Activated T-cell treated with anti-CD3 and anti-CD28 coated beads for 24 hours (primary cell): ENCODE measurements at regions not wholly inside any gene's neighbourhood (a gene's known extent, or its start where the extent isn't known, plus 50 kb on each side); places are given as distances from the start of the nearest gene placed in this dataset.

Experiments
- DNase-seq: peaks from one replicate; pipeline ENCODE4 v3.0.0-alpha.2; 2020; ENCODE audit warnings: low read depth

DNA sequence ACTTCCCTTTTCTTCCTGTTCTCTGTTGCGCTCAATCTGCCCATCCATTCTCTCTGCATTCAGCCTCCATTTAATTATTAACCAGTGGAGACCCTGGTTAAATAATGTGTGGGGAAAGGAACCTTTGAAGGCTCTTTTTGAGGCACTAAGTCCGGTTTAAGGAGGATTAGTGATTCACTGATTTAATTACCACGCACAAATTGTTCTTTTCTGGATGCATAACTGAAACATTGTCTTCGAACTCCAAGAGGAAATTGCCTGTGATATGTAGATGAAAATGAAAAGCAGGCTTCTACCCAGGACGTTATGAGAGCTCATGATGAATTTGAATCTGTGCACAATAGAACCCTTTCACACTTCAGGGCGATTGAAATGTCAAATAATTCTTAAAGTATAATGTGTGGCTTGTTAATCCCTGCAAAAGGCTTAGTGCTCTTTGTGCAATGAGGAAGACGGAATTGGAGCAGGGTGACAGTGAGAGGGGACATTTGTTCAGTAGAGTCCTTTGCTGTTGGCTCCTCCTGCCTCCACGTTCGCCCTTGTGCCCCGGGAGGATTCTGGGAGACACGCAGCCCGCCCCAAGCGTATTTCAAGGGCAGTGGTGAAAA is 51.1 kb upstream of the ZNF236 start:
- DNase-seq: no peak

DNA sequence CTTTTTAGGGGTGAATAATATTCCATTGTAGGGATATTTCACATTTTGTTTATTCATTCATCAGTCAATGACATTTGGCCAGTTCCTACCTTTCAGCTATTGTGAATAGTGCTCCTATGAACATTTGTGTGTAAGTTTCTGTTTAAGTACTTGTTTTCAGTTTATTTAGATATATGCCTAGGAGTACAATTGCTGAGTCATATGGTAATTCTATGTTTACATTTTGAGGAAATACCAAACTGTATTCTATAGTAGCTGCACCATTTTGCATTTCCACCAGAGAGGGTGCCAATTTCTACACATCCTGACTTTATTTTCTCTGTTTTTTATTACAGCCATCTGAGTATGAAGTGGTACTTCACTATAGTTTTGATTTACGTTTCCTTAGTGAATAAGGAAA is 54.4 kb upstream of the ZNF236 start:
- DNase-seq: no peak

DNA sequence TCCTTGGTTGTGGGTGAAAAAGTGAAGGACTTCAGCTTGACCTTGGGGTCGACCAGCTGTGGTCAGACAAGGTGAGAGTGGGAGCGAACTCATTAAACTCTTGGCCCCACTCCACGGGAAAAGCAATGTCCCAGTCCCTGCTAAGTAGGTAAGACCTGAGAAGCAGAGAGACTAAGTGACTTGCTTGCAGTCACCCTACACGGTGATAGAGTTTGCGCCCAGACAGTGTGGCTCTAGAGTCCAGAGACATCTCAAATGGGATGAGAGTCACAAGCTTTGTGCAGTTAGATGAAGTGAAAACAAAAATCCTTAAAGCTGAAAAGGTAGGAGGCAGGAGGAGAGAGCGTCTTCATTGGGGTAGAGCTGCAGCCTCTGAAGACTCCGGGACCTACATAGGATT is 55.9 kb upstream of the ZNF236 start:
- no peak for DNase-seq

DNA sequence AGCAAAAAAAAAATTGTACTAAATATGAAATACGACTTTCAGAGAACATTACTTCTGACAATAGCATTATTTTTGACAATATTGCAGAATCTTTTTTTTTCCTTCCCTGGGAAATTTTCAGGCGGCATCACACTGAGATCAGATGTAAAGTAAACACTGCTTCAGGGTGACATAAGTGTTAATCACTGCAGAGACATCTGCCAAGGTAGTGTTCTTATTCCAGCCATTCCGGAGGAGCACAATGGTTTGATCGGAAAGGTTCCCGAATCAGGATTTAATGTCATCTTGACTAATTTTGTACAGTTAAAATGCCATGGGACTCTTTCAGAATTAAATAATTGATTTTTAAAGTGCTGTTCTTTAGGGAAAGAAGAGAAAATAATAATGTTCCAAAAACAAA is 56.7 kb upstream of the ZNF236 start:
- DNase-seq: no peak

DNA sequence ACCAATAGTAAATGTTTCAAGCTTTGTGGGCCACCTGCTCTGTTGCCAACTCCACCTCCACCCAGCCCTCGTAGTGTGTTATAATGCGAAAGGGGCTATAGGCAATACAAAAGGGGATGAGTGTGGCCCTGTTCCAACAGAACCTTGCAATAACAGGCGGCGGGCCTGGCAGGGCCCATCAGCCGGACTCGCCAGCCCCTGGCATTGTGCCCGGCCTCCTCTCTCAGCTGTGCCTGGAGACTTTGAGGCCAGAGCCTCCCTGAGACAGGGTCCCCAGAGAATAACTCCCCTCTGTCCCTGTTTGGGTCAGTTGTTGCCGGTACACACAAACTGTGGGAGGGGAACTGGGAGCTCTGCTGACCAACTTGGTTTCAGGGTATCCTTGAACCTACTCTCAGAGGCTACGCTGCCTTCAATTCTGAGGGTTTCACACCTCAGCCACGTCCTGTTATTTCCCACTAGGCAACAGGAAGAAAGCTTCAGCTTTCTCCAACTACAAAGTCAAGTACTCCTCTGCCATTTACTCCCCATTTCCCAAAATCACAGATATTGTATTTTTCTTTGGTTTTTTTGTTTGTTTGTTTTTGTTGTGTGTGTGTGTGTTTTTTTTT is 58.0 kb upstream of the ZNF236 start:
- DNase-seq: no peak

DNA sequence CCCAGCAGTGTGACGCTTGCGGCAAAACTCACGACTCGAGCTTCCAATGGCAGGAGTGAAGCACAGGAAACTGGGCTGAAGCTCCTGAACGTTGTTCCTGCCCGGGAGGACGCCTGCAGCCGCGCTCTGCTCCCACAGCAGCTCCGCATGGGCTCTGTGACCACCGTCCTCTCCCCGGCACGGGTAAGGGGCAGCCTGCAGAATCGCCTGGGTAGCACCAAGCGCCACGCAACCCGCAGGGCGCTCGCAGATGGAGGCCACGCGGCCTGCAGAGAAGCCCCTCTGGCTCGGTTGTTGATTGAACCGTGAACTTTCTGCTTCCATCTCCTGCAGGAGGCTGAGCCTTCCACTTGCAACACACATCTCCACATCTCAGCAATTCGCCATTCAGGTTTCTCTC is 63.3 kb upstream of the ZNF236 start:
- DNase-seq: no peak

DNA sequence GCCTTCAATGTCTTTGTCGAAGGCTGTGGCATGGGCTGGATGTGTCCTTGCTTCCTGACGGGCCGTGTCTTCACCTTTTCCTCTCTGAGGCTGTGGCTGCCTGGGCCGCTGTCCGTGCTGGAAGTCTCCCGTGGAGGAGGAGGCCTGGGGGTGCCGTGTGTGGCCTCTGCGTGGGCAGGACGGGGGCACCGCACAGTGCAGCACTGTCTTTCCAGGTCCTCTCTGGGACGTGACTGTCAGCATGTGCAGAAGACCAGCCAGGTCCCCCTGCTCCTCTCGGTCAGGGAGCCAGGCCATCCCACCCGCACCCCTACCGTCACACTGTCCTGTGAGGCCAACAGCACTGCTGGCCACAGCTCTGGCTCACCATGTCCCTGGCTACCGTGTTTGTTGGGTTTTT is 64.4 kb upstream of the ZNF236 start:
- DNase-seq: no peak

DNA sequence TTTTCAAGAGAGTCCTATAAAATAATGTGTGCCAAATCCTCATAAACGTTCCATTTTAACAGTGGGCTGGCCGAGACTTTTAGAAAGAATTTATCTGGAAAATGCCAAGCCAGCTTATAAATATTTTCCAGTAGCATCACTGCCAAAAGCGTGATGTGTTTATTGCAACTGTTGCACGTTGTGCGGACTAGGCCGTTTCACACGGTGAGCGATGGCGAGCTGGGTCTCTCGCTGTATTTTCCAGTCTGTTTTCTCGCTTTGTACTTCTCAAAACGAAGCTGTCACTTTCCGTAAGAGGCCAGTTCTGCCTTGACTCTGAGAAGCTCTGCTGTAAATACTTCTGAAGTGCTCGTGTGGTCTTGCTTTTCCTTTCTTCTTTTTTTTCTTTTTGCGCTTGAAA is 65.0 kb upstream of the ZNF236 start:
- DNase-seq: no peak

DNA sequence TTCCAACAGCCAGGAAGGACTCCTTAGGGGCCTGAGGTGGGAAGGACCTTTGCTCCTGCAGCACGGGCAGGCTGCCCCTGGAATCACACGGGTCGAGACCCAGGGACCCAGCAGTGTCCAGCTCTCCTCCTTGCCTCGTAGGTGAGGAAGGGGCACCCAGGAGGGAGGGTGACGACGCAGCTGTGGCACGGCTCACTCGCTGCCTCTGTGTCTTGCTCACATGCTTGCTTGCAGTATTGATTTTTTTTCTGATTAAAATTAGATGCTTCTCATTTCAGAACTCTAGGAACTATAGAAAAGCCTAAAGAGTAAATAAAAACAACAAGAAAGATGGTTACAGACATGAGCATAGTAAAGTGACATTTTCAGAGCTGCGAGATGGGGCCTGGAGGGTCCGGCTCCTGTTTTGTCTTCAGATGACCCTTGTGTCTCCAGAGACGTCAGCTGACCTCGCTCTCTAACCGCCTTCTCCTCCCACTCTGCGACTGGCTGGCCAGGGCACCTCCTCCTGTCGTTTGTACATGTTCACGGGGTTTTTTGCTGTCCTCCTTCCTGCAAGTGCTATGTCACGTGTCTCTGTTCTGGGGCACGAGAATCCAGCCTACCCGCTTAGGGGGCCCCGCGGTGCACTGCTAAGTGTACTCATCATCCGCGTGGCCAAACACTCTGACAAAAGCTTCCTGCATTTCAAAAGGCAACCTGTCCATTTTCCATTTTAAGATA is 65.7 kb upstream of the ZNF236 start:
- no peak for DNase-seq

DNA sequence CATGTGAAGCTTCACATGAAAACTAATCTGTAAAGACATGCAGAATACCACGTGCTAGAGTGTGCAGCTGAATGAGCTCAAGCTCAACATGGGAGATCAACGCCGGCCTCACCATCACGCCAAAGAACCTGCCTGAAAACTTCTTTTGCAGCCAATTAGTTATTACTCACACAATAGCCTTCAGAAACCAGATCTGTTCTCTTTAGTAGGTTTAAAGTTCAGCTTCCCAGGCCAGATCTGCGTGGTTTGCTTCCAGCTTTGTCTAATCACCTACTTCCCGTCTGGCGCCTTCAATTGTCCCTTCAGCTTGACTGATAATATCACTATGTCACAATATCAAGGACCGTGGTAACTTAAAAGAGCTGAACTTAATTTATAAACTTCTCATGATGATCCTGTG is 68.0 kb upstream of the ZNF236 start:
- no peak for DNase-seq

DNA sequence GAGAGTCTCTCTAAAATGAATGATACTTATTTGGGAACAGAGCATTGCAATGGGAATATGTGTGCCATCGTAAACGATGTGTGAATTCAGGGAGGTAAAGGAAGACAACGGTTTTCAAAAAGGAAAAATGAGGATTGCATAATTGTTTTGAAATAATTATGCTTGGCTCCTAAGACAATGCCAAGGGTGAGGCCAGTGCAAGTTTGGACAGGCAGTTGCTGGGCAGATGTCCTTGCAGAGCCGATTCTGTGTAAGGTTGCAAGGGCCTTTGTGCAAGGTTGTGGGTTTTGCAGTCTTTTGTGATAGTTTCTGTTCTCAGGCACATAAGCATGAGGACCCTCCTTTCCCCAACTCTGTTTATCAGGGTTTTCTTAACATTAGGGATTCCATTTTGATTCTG is 70.0 kb upstream of the ZNF236 start:
- DNase-seq: no peak

DNA sequence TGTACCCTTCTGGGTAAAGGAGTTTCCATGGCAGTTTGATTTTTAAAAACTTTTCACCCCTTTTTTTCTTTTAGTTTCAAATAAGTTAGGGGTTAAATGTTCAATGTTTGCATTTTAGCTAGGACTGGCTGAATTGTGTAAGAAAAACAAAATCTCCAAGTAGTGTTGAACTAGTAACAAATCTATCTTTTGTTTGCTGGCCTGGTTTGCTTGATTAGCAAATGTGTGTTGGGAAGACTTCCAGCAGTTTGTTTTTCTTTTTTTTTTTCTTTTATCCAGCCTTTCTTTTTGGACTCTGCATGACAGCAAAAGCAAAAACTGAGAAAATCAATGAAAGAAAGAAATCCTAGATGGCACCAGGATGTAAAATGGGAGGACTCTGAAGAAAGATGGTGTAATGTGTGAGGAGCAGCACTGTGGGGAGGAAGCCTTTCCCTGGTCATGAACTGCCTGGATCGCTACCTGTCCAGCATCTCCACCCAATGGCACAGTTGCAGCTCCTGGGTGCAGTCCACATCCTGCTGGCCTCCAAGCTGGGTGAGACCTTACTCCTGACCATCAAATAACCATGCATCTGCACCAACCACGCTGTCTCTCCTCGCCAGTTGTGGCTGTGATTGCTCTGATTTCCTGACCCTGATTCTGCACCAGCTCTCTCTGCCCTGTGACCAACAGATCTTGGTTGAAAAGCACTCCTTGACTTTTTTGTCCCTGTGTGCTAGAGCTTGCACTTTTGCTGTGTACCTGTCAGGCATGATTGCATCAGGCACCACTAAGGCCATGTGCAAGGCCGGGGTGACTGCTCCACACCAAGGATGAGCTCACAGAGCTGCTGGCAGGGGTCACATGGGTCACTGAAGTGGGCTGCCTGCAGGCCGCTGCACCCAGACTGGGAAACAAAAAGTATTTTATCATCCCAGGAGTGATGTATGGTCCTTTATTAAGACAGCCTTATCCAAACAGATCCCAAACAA is 71.2 kb upstream of the ZNF236 start:
- no peak for DNase-seq

DNA sequence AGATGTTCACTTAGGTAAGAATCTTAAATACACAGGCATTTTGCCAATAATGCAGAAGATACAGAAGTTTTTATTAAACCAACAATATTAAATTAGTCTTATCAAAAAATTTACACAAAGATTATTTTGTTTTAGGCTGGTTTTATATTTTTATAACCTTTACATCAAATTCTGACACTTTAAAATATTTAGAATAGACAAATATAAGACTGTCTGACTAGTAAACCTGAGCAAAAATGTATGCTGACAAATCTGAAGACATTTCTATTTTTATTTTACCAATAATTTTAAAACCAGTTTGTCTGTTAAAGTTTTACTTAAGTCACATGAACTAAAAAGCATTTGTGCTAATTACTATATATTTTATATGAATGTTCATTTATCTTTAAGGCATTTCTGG is 72.1 kb upstream of the ZNF236 start:
- no peak for DNase-seq

DNA sequence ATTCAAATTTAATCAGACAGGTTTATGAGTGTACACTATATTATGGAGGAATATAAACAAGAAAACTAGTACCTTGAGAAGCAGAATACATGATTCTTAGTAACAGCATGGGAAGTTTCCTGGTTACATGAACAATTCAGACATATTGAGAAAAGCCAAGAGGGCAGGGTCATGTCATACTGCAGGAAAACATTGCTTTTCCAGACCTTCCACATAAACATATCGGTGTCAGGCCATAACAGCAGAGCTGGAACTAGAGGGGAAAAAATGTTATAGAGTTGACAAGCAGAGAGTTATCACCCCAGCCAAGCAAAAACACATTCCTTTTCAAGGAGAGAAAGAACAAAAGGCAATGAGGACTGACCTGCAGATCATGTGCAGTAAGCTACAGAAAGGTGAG is 74.7 kb upstream of the ZNF236 start:
- DNase-seq: no peak

DNA sequence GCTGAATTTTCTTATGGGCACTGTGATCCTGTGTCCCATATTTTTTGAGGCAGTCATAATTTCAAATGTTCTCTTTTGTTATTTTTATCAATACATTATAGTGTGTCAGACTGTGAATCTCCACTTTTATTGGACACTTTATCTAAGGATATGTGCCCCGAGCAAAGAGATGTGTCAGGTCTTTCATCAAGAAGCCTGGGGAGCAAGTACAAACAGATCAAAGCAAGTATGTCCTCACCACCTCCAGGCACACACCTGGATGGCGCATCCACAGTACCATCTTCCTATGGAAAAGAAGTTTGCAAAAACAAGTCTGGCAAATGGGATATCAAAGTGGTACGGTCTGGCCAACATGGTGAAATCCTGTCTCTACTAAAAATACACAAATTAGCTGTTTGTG is 81.0 kb upstream of the ZNF236 start:
- DNase-seq: no peak

DNA sequence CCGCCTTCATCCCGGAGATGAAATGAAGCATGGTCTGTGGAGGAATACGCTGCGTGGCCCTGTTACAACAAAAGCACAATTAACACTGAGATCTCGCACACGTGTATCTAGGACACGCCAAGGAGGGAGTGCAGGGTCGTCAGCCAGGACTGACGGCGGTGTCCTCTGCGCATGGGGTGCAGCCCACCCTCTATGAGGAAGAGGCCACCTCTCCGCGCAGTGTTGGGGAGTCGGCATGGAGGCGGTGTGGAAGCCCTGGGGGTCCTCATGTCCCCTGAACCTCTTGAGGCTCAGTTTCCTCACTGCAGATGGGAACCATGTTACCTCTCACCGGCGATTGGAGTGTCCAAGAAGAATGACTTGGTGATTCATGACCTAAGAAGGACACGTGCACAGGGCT is 86.0 kb upstream of the ZNF236 start:
- DNase-seq: no peak

DNA sequence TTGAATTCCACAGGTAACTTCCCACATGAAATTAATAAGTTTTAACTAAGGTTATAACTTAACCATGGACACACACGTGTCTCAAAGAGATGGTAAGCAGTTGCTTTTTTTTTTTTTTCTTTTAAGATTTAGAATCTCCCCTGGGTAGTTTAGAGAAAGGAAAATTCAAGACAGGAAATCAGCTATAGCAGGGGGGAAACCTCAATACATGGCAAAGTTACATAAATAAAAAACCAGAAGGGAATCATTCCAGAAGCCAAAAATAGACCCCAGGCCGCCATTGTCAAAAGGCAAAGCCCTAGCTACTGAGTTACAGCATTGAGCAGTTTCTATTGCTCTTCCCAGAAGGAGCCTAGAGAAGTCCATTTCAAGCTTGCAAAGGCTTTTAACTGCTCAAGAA is 91.5 kb upstream of the ZNF236 start:
- DNase-seq: no peak

DNA sequence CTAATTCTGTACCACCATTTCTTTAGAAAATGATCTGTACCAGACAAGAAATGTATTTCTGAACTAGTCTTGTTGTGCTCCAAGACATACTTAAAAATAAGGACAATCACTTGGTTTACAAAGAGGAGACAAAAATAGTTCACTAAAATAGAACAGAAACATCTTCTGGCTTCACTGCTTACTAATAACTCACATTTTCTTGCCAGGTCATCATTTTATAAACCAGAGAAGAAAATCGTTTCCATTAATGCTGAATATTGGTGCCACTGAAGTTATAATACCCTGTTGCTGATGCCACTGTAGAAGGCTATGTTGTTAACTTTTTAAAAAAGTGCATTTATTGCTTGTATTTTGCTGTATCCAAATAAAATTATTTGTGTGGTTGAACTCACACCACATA is 94.8 kb upstream of the ZNF236 start:
- DNase-seq: no peak

DNA sequence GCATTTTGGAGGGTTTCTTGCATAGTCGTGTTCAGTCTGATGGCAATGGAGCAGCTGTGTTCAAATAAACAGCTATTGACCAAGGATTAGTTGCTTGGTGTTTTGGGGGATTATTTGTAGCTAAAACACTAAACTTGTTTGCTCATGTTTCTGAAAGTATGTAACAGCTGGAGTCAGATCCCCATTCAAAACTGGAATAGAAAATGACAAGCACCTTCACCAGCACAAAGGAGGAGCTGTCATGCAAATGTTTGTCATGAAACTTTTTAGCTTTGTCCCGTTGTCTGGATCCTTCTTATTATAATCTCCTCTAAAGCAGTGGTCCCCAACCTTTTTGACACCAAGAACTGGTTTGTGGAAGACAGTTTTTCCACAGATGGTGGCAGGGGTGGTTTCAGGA is 96.9 kb upstream of the ZNF236 start:
- no peak for DNase-seq

DNA sequence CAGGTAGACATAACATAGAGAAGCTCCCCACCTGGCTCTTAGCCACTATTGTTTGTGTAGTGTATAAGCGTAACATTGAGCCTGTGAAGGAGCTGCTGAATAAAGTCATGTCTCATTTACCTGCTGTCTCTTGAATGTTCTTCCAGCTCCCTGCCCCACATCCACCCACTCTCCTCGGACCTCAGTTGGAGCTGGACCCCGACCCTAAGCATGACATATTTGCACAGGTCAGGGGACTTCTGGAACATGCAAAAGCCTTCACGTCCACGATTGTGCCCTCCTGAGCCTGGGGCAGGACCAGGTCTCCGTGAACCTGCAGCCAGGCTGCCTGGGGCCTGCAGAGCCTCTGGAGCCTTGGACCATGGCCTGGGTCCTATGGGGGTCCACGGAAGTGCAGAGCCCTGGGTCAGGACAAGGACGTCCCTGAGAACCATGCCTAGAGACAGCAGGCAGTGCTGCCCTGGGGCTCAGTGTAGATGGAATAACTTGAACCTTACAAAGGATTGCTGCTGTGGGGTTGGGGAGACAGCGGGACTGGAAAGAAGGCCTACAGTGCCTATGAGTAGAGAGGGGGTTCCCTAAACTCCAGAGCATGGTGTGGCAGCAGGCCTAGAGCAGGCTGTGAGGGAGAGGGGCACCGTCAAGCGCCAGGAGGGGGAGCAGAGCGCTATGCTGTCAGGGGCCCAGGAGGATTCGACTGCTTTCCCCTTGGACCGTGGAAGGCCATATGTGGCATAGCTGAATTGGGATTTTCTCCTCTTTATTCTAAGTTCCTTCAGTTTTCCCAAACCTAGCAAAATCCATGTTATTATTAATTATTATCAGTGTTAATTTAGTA is 99.9 kb upstream of the ZNF236 start:
- no peak for DNase-seq

DNA sequence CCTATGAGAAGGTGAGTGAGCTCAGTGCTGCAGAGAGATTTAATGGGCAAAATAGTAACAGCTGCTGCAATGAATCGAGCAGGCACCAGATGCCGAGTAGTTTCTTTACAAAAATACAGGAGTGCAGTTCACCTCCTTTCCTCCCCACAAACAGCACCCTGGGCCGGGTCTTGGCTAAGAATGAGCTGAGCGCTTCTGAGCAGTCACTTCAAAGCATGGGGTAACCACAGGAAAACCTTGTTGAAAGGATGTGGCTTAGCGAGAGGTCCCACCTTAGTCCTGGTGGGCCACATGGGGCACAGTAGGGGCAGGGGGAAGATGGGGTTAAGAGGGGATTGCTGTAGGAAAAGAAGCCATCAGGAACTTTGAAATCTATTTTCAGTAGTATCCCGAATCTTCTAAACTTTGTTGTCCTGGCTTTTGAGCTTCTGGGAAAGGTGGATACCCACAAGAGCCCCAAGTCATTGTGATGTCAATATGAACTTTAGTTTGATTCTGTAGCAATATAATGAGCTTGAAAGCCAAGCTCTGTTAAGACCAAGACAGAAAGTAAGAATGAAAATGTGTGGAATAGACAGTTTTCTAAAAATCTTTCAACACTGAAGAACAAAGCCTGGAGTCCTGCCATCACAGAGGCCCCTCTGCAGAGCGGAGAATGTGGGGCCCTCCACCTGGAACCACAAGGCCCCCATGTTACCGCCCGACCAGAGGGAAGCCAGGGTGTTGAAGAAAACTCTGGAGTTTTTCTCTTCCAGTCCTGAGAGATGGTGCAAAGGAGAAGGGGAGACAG is 101.0 kb upstream of the ZNF236 start:
- peak; percentile 31 for DNase-seq
